ENCODE measurements at regions not wholly inside any gene's neighbourhood (a gene's known extent, or its start where the extent isn't known, plus 50 kb on each side); places are given as distances from the start of the nearest gene placed in this dataset.
"Not testable (repeated sequence)": the region's sequence is repeated elsewhere in the genome, so short reads cannot be mapped to it uniquely, and the experiment has no call there.

GRCh38 chr12:127038761-127039160 is 1228.2 kb upstream of the TMEM132C start:
- no peak for DNase-seq (ENCODE audit: low read depth)

GRCh38 chr12:127041985-127042625 is 1224.9 kb upstream of the TMEM132C start:
- DNase-seq (ENCODE audit: low read depth), result no peak

GRCh38 chr12:127043731-127044130 is 1223.2 kb upstream of the TMEM132C start:
- DNase-seq (ENCODE audit: low read depth), result no peak

GRCh38 chr12:127044836-127045235 is 1222.1 kb upstream of the TMEM132C start:
- no peak for DNase-seq (ENCODE audit: low read depth)

GRCh38 chr12:127046467-127046866 is 1220.5 kb upstream of the TMEM132C start:
- no peak for DNase-seq (ENCODE audit: low read depth)

GRCh38 chr12:127048057-127048456 is 1218.9 kb upstream of the TMEM132C start:
- DNase-seq (ENCODE audit: low read depth), result no peak

GRCh38 chr12:127048525-127048924 is 1218.4 kb upstream of the TMEM132C start:
- DNase-seq (ENCODE audit: low read depth), result not testable (repeated sequence)

- DNase-seq (ENCODE audit: low read depth), result no peak
Observed at GRCh38 chr12:127051139-127051538, 1215.8 kb upstream of the TMEM132C start.

GRCh38 chr12:127052511-127053232 is 1214.3 kb upstream of the TMEM132C start:
- no peak for DNase-seq (ENCODE audit: low read depth)

GRCh38 chr12:127054531-127054930 is 1212.4 kb upstream of the TMEM132C start:
- DNase-seq (ENCODE audit: low read depth), result no peak

- DNase-seq (ENCODE audit: low read depth), result no peak
Observed at GRCh38 chr12:127060310-127060847, 1206.6 kb upstream of the TMEM132C start.

GRCh38 chr12:127060933-127061332 is 1206.0 kb upstream of the TMEM132C start:
- DNase-seq (ENCODE audit: low read depth), result no peak

GRCh38 chr12:127063339-127064072 is 1203.5 kb upstream of the TMEM132C start:
- no peak for DNase-seq (ENCODE audit: low read depth)

GRCh38 chr12:127064207-127064606 is 1202.8 kb upstream of the TMEM132C start:
- no peak for DNase-seq (ENCODE audit: low read depth)

- no peak for DNase-seq (ENCODE audit: low read depth)
Observed at GRCh38 chr12:127065595-127065994, 1201.4 kb upstream of the TMEM132C start.

GRCh38 chr12:127070515-127071157 is 1196.3 kb upstream of the TMEM132C start:
- DNase-seq (ENCODE audit: low read depth), result no peak

- no peak for DNase-seq (ENCODE audit: low read depth)
Observed at GRCh38 chr12:127074161-127074560, 1192.8 kb upstream of the TMEM132C start.

GRCh38 chr12:127075981-127076380 is 1191.0 kb upstream of the TMEM132C start:
- no peak for DNase-seq (ENCODE audit: low read depth)

- no peak for DNase-seq (ENCODE audit: low read depth)
Observed at GRCh38 chr12:127077262-127078045, 1189.5 kb upstream of the TMEM132C start.

- no peak for DNase-seq (ENCODE audit: low read depth)
Observed at GRCh38 chr12:127078577-127079350, 1188.2 kb upstream of the TMEM132C start.

GRCh38 chr12:127079636-127080035 is 1187.3 kb upstream of the TMEM132C start:
- DNase-seq (ENCODE audit: low read depth), result no peak
